ENCODE measurements at regions not wholly inside any gene's neighbourhood (a gene's known extent, or its start where the extent isn't known, plus 50 kb on each side); places are given as distances from the start of the nearest gene placed in this dataset.

- TF ChIP-seq CTCF (IDR thresholded peaks at IDR 0.05) (peak; percentile 20 to 58 (median 45)), POLR2A (IDR thresholded peaks at IDR 0.05) (no peak)
Measured at GRCh38 chr14:46250113-46250703, 401.4 kb downstream of the RPL10L start.

Data from body of pancreas (tissue), 4 donors.